ENCODE measurements at regions not wholly inside any gene's neighbourhood (a gene's known extent, or its start where the extent isn't known, plus 50 kb on each side); places are given as distances from the start of the nearest gene placed in this dataset.
"Not testable (repeated sequence)": the region's sequence is repeated elsewhere in the genome, so short reads cannot be mapped to it uniquely, and the experiment has no call there.

DNA sequence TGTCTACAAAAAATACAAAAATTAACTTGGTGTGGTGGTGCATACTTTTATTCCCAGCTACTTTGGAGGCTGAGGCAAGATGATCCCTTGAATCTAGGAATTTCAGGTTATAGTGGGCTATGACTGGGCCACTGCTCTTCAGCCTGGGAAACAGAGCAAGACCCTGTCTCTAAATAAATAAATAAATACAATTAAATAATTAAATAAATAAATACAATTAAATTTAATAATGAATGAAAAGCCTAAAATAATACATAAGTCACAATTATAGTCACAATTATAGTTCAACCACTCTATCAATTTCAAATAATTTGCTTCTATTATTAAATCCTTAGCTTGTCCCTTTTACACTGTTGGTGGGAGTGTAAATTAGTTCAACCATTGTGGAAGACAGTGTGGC lies 146.4 kb upstream of the RFC3 start:
- DNase-seq (no peak), ATAC-seq (no peak)
- Mint-ChIP-seq H3K9me3 (no peaks in the 10 kb centered on the region), H3K27me3 (peaks cover 0 to 4% (median 0%) of the 10 kb centered on the region in 5 donors), H3K27ac (no peak overlapping the region), H3K36me3 (no peaks in the 10 kb centered on the region), H3K4me1 (peaks cover 0 to 9% (median 5%) of the 10 kb centered on the region in 4 donors), H3K4me3 (no peak overlapping the region)
- POLR2A ChIA-PET, result no interaction called here

DNA sequence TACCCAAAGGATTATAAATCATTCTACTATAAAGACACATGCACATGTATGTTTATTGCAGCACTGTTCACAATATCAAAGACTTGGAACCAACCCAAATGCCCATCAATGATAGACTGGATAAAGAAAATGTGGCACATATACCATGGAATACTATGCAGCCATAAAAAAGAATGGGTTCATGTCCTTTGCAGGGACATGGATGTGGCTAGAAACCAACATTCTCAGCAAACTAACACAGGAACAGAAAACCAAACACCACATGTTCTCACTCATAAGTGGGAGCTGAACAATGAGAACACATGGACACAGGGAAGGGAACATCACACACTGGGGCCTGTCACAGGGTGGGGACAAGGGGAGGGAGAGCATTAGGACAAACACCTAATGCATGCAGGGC lies 145.9 kb upstream of the RFC3 start:
- POLR2A ChIA-PET, H3K27ac Mint-ChIP-seq, H3K36me3 Mint-ChIP-seq: not testable (repeated sequence)

DNA sequence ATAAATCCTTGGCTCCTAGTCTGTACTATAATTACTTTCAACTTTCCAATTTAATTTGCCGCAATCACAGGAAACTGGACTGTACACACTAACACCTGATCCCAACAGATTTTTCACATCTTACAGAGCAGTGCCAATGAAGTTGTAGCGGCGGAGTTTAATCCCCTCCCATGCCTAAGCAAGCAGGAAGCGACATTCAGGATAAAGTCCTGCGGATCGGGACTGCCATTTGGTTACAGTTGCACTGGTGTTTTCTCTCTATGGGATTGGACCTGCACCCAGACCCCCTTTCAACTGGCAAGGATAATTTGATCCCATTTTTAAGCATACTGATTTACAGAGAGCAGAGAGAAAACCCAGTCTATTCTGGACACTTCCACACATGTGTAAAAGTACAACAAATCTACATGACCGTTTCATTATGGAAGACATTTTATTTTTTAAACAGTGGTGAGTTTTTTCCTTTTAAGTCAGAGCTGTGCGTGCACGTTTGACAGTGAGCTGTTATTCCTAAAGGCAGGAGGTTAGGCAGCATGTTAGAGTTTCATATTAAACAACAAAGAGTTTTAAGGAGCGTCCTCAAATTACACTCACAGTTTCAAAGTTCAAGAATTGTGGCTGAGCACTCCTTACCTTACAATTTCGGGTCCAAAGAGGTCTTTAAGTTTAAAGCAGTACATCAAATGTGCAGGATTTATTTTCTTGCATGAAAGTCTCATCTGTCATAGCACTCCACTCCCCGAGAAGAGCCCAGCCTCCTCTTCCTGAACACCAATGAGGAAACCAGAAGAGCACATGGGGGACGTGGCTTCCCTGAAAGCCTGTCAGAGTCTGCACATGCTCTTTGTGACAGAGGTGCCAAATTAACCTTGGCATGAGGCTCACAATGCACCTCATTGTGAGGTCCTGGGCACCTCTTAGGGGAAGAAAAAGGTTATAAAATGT lies 141.6 kb upstream of the RFC3 start:
- Mint-ChIP-seq H3K27me3 (peaks cover 0 to 9% (median 2%) of the 10 kb centered on the region in 5 donors), H3K27ac (peak overlapping the region in 1 of 10 donors; percentile 72), H3K4me3 (peak overlapping the region in 5 of 10 donors; percentile 21 to 48 (median 38)), H3K36me3 (no peaks in the 10 kb centered on the region), H3K9me3 (no peaks in the 10 kb centered on the region), H3K4me1 (peaks cover 0 to 11% (median 9%) of the 10 kb centered on the region in 4 donors)
- POLR2A ChIA-PET, result no interaction called here
- ATAC-seq (peak in 1 of 2 donors; percentile 51), DNase-seq (no peak)

More for the DNA sequence above, 145.9 kb upstream of the RFC3 start:
- H3K4me1 Mint-ChIP-seq, H3K4me3 Mint-ChIP-seq, ATAC-seq, H3K27me3 Mint-ChIP-seq, H3K9me3 Mint-ChIP-seq, DNase-seq: not testable (repeated sequence)

DNA sequence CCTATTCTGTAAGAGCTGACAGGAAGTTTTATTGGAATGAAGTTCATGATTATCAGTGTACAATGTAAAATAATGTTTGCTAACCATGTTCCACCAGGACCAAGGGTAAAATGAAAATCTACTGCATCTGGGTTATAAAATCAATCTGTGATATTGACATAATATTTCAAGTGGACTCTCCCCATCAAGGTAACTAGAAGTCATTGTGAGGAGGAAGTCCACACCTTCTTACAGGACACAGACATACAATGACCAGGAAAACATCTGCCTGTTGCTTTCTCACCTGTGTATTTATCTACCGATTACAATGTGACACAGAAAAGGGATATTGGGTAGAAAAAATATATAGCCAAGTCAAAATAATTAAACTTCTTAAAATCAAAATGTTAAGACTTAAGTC lies 140.7 kb upstream of the RFC3 start:
- Mint-ChIP-seq H3K4me3 (no peak overlapping the region), H3K27ac (no peak overlapping the region), H3K27me3 (peaks cover 0 to 9% (median 0%) of the 10 kb centered on the region in 5 donors), H3K36me3 (no peaks in the 10 kb centered on the region), H3K9me3 (no peaks in the 10 kb centered on the region), H3K4me1 (peaks cover 0 to 11% (median 9%) of the 10 kb centered on the region in 4 donors)
- ATAC-seq, result no peak
- DNase-seq, result no peak
- POLR2A ChIA-PET, result no interaction called here

DNA sequence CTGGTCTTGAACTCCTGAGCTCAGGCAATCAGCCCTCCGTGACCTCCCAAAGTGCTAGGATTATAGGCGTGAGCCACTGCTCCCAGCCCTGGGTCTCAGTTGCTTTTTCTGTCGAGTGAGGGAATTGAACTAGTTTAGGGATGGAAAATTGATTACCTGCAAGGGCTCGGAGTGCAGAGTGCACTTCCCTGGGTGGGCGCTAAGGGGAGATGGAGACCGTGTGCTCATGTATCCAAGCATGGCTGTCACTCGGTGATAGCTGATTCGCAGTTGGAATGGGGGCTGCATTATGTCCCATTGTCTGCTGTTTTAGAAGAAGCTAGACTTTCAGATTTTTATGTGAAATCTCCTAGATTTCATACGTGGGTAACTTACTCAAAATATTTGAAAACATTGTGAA lies 139.9 kb upstream of the RFC3 start:
- Mint-ChIP-seq H3K27me3 (peaks cover 0 to 9% (median under 1%) of the 10 kb centered on the region in 5 donors), H3K36me3 (no peaks in the 10 kb centered on the region), H3K27ac (no peak overlapping the region), H3K9me3 (no peaks in the 10 kb centered on the region), H3K4me3 (no peak overlapping the region), H3K4me1 (peaks cover 0 to 11% (median 9%) of the 10 kb centered on the region in 4 donors)
- POLR2A ChIA-PET, result no interaction called here
- DNase-seq (no peak), ATAC-seq (no peak)

DNA sequence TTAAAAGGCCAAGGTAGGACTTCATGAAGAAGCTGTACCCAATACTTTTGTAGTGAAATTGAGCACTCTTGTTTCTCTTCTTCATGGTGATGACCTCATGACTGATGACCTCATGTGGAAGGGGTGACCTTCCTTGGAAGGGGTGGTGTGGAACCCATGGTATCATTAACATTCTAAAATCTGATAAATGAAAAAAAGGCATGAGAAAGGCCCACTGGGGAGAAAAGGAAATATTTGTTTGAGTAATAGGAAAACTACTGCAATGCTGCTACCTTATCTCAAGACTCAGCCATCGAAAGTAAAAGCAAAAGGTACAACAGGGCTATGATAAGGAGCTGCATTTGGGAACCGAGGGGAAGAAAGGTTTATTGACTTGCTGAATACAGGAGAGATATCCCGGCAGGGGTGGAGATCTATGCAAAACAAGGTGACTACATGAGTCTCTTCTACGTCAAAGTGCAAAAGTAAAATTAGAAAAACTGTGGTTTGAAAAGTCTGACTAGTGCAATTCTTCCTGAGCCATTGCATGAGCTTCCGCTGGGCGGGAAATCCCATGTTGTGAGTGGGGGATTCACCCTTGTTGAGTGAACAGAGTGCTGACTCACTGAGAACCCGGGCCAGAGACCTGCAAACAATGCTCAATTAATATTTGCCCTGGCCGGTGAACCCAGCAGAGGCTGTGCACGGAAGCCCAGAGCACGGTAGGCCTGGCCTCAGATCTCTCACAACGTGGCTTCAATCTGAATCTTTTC lies 138.9 kb upstream of the RFC3 start:
- Mint-ChIP-seq H3K4me3 (peak overlapping the region in 5 of 10 donors; percentile 7 to 75 (median 27)), H3K9me3 (no peaks in the 10 kb centered on the region)

DNA sequence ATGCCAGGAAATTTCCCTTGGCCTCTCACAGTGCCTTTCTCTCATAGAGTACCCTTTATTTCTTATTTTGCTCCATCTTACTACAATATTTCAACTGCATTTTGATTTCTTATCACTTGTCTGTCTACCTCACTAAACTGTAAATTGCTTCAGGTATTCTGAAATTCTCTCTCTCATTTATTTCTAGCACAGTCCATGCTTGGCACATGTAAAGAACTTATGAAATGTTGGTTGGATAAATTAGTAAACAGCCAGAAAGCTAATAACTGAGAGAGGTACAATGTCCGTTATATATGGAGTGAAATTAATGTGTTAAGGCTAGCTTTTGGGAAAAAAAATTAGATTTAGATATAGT lies 138.3 kb upstream of the RFC3 start:
- DNase-seq, result no peak

More for the DNA sequence above, 138.9 kb upstream of the RFC3 start:
- peaks cover 0 to 9% (median 2%) of the 10 kb centered on the region in 5 donors for H3K27me3 Mint-ChIP-seq
- ATAC-seq, result peak in 1 of 2 donors; percentile 39
- DNase-seq, result peak in 1 of 10 donors; percentile 2
- H3K36me3 Mint-ChIP-seq, result no peaks in the 10 kb centered on the region
- peaks cover 0 to 11% (median 9%) of the 10 kb centered on the region in 4 donors for H3K4me1 Mint-ChIP-seq
- POLR2A ChIA-PET, result interaction anchor here (1.5 kb wide), 1 partner anchor 28 kb away, joined by 3 read pairs; no protein-coding TSS in a partner anchor
- peak overlapping the region in 2 of 10 donors; percentile 15 to 34 for H3K27ac Mint-ChIP-seq

DNA sequence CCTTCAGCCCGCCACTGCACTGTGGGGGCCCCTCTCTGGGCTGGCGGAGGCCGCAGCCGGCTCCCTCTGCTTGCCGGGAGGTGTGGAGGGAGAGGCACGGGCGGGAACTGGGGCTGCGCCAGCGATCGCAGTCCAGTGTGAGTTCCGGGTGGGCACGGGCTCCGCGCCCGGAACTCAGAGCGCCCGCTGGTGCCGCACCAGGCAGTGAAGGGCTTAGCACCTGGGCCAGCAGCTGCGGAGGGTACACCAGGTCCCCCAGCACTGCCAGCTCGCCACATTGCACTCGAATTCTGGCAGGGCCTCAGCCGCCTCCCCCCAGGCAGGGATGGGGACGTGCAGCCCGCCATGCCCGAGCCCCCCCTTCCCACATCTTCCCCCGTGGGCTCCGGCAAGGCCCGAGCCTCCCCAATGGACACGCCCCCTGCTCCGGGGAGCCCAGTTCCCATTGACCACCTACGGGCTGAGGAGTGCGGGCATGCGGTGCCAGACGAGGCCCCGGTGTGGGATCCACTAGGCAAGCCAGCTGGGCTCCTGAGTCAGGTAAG lies 135.9 kb upstream of the RFC3 start:
- no peak overlapping the region for H3K4me3 Mint-ChIP-seq
- POLR2A ChIA-PET, result no interaction called here
- H3K27me3 Mint-ChIP-seq, result peaks cover 0 to 4% (median 2%) of the 10 kb centered on the region in 5 donors
- DNase-seq (no peak), ATAC-seq (no peak)
- H3K27ac Mint-ChIP-seq, result no peak overlapping the region
- H3K36me3 Mint-ChIP-seq, result no peaks in the 10 kb centered on the region
- H3K4me1 Mint-ChIP-seq, result peaks cover 0 to 6% (median 1%) of the 10 kb centered on the region in 4 donors
- no peaks in the 10 kb centered on the region for H3K9me3 Mint-ChIP-seq

More for the DNA sequence above, 138.3 kb upstream of the RFC3 start:
- no peaks in the 10 kb centered on the region for H3K9me3 Mint-ChIP-seq
- H3K4me1 Mint-ChIP-seq, result peaks cover 0 to 11% (median 9%) of the 10 kb centered on the region in 4 donors
- H3K4me3 Mint-ChIP-seq, result peak overlapping the region in 1 of 10 donors; percentile 21
- H3K36me3 Mint-ChIP-seq, result no peaks in the 10 kb centered on the region
- H3K27ac Mint-ChIP-seq, result peak overlapping the region in 1 of 10 donors; percentile 34
- peaks cover 0 to 9% (median 2%) of the 10 kb centered on the region in 5 donors for H3K27me3 Mint-ChIP-seq
- no peak for ATAC-seq
- POLR2A ChIA-PET, result interaction anchor here (1.5 kb wide), 1 partner anchor 29 kb away, joined by 3 read pairs; no protein-coding TSS in a partner anchor

DNA sequence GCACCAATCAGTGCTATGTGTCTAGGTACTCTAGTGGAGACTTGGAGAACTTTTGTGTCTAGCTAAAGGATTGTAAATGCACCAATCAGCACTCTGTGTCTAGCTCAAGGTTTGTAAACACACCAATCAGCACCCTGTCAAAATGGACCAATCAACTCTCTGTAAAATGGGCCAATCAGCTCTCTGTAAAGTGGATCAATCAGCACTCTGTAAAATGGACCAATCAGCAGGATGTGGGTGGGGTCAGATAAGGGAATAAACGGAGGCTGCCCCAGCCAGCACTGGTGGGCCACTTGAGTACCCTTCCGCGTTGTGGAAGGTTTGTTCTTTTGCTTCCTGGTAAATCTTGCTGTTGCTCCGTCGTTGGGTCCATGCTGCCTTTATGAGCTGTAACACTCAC lies 135.3 kb upstream of the RFC3 start:
- H3K4me3 Mint-ChIP-seq, H3K27me3 Mint-ChIP-seq, H3K36me3 Mint-ChIP-seq, POLR2A ChIA-PET, DNase-seq, H3K9me3 Mint-ChIP-seq, H3K27ac Mint-ChIP-seq, ATAC-seq, H3K4me1 Mint-ChIP-seq: not testable (repeated sequence)

DNA sequence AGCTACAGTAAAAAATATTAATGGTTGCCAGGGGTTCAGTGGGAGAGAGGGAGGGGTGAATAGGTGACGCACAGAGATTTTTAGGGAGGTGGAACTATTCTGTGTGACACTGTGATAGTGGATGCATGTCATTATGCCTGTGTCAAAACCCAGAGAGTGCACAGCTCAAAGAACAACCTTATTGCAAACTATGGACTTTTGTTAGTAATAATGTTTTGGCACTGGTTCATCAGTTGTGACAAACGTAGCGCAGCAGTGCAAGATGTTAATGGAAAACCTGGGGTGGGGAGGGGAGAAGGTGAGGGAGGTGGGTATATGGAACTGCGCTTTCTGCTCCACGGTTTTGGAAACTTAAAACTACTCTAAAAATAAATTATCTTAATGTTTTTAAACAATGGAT lies 134.6 kb upstream of the RFC3 start:
- H3K4me1 Mint-ChIP-seq, result peaks cover 0 to 6% (median 1%) of the 10 kb centered on the region in 4 donors
- POLR2A ChIA-PET, result no interaction called here
- no peak for DNase-seq
- H3K4me3 Mint-ChIP-seq, result no peak overlapping the region
- no peak for ATAC-seq
- no peaks in the 10 kb centered on the region for H3K36me3 Mint-ChIP-seq
- no peaks in the 10 kb centered on the region for H3K9me3 Mint-ChIP-seq
- H3K27me3 Mint-ChIP-seq, result peaks cover 0 to 4% (median 0%) of the 10 kb centered on the region in 5 donors
- no peak overlapping the region for H3K27ac Mint-ChIP-seq

DNA sequence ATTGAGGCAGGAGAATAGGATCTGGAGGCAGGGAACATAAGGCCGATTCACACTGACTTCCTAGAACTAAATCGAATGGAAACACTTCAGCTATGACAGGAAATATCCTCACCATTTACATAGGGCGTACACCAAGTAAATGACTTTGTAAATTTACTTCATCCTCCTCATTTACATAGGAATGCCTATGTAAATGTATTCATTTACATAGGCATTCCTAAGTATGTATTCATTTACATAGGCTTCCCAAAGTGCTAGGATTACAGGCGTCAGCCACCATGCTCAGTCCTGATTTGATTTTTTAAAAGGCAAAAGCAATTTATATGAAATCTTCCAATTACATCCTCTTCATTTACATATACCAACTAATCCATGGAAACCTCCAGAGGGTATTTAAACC lies 133.1 kb upstream of the RFC3 start:
- Mint-ChIP-seq H3K4me1 (no peaks in the 10 kb centered on the region), H3K27me3 (peaks cover 0 to 4% (median 0%) of the 10 kb centered on the region in 5 donors), H3K36me3 (no peaks in the 10 kb centered on the region), H3K4me3 (no peak overlapping the region), H3K9me3 (peaks cover 0 to 1% (median 0%) of the 10 kb centered on the region in 9 donors), H3K27ac (no peak overlapping the region)
- ATAC-seq (no peak), DNase-seq (no peak)
- POLR2A ChIA-PET, result no interaction called here

DNA sequence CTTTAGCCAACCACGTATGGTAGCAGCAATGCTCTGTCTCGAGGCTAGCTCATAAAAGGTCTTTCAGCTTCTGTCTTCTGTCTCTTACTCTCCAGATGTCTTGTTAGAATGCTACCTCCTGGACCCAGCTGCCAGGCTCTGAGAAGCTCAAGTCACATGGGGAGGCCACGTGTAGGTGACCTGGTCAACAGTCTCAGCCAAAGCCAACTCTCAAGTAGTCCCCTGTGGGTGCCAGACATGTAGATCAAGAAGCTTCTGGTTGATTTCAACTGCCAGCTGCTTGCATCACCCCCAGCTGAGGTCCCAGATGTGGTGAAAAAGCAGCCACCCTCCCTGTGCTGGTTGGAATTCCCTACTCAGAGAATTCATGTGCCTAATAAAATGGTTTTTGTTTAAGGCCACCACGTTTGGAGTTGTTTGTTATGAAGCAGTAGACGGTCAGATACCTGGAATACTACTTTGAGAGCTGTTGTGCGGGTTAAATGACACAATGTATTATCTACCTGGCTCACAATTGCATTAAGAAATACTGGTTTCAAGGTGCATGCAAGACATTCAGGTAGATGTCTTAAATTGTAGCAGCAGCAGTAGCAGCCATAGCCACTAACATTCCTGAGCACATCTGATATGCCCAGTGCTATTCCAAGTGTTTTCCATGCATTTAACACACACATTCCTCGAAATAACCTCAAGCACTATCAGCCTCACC lies 131.0 kb upstream of the RFC3 start:
- peaks cover 0 to 1% (median 0%) of the 10 kb centered on the region in 9 donors for H3K9me3 Mint-ChIP-seq
- H3K4me1 Mint-ChIP-seq, result no peaks in the 10 kb centered on the region
- no peaks in the 10 kb centered on the region for H3K36me3 Mint-ChIP-seq
- ATAC-seq, result no peak
- H3K27ac Mint-ChIP-seq, result no peak overlapping the region
- POLR2A ChIA-PET, result no interaction called here
- no peak overlapping the region for H3K4me3 Mint-ChIP-seq
- DNase-seq, result no peak
- H3K27me3 Mint-ChIP-seq, result peaks cover 0 to 4% (median 0%) of the 10 kb centered on the region in 5 donors

Data from naive thymus-derived CD8-positive, alpha-beta T cell (primary cell).